NCI-H2081 treated with DMSO at 0.1 percent for 48 hours (cell line): ENCODE measurements at regions not wholly inside any gene's neighbourhood (a gene's known extent, or its start where the extent isn't known, plus 50 kb on each side); places are given as distances from the start of the nearest gene placed in this dataset.
"Not testable (repeated sequence)": the region's sequence is repeated elsewhere in the genome, so short reads cannot be mapped to it uniquely, and the experiment has no call there.

Experiments used
- DNase-seq: peaks from one replicate; lab custom pipeline; 2025; lab: John Stamatoyannopoulos, UW

GRCh38 chr14:35174342-35174741 is 52.0 kb downstream of the PRORP start:
- no peak for DNase-seq

- DNase-seq, result no peak
Observed at GRCh38 chr14:35180179-35180578, 57.8 kb downstream of the PRORP start.

DNA sequence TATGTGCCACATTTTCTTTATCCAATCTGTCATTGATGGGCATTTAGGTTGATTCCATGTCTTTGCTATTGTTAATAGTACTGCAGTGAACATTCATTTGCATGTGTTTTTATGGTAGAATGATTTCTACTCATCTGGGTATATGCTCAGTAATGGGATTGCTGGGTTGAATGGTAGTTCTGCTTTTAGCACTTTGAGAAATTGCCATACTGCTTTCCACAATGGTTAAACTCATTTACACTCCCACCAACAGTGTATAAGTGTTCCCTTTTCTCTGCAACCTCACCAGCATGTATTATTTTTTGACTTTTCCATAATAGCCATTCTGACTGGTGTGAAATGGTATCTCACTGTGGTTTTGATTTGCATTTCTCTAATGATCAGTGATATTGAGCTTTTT is 62.5 kb downstream of the PRORP start:
- DNase-seq, result not testable (repeated sequence)

DNA sequence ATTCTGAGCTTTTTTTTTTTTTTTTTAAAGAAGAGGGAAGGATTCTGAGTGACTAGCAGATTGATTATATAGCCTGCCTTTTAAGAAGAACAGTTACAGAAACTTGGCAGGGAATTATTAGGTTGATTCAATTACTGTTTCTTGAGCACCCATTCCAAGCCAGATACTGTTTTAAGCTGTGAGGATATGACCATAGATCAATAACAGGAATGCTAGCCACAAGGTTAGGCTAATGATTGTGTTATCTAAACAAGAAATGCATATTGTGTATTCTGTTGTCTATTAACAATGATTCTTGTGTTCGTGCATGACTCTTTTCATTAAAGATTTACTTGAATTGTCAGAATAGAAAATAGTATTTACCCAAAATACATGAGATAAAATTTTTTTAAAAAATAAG is 67.1 kb downstream of the PRORP start:
- no peak for DNase-seq

- no peak for DNase-seq
Observed at GRCh38 chr14:35193161-35193560, 70.8 kb downstream of the PRORP start.

DNA sequence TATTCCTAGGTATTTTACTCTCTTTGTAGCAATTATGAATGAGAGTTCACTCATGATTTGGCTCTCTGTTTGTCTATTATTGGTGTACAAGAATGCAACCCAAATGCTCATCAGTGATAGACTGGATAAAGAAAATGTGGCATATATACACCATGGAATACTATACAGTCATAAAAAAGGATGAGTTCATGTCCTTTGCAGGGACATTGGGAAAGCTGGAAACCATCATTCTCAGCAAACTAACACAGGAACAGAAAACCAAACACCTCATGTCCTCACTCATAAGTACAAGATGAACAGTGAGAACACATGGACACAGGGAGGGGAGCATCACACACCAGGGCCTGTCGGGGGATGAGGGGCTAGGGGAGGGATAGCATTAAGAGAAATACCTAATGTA is 71.8 kb downstream of the PRORP start:
- not testable (repeated sequence) for DNase-seq

GRCh38 chr14:35196571-35196970 is 74.2 kb downstream of the PRORP start:
- no peak for DNase-seq

GRCh38 chr14:35197015-35197414 is 74.7 kb downstream of the PRORP start:
- no peak for DNase-seq

DNA sequence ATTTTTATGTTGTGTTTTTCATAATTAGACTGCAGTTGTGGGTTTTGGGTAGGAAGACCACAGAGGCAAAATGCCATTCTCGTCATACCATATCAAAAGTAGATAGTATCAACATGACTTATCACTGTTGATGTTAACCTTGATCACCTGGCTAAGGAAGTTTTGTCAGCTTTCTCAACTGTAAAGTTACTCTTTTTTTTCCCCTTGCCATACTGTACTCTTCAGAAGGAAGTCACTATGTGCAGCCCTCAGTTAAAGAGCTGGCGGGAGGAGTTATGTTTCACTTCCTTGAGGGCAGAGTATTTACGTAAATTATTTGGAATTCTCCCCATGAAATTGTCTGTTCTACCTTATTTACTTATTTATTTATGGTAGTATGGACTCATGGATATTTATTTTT is 78.7 kb downstream of the PRORP start:
- no peak for DNase-seq

- DNase-seq, result no peak
Observed at GRCh38 chr14:35202195-35202594, 79.8 kb downstream of the PRORP start.

DNA sequence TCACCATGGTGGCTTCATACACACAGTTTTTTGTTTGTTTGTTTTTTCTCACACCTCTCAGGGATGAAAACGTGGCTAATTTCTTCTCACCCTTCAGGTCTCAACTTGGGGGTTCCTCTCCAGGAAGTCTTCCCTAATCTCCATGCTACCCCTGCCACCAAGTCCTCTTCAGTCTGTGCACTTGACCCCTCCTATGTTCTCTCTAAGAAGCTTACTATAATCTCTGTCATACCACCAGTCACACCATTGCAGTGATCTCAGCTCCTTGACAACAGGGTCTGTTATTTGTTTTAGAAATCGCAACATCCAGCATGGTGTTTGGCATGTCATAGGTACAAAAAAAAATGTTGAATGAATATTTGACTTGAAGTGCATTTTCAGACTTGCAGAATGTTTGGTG is 83.4 kb downstream of the PRORP start:
- no peak for DNase-seq

GRCh38 chr14:35211067-35211466 is 81.1 kb upstream of the PSMA6 start:
- no peak for DNase-seq

GRCh38 chr14:35212471-35213142 is 79.6 kb upstream of the PSMA6 start:
- DNase-seq, result no peak

- no peak for DNase-seq
Observed at GRCh38 chr14:35213143-35213788, 78.9 kb upstream of the PSMA6 start.

DNA sequence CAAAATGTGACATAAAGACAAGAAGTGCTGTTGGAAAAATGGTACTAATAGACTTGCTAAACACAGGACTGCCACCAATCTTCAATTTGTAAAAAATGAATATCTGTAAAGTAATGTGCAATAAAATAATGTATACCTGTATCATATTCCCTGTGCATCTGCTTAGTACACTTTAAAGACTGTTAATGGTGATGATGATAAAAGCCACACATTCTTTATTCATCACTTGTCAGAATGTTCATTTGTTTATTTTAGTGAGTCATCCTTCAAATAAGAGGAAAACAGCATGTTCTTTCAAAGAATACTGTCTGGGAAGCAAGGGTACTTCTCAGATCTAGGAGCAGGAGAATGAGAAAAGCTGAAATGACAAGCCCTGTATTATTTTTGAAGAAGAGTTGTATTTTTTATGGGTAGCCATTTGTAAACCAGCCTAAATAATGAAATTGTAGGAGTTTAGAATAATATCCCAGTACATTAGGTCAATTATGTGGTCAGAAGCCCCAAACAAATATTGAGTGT is 78.3 kb upstream of the PSMA6 start:
- no peak for DNase-seq

GRCh38 chr14:35214402-35214801 is 77.8 kb upstream of the PSMA6 start:
- DNase-seq, result not testable (repeated sequence)

DNA sequence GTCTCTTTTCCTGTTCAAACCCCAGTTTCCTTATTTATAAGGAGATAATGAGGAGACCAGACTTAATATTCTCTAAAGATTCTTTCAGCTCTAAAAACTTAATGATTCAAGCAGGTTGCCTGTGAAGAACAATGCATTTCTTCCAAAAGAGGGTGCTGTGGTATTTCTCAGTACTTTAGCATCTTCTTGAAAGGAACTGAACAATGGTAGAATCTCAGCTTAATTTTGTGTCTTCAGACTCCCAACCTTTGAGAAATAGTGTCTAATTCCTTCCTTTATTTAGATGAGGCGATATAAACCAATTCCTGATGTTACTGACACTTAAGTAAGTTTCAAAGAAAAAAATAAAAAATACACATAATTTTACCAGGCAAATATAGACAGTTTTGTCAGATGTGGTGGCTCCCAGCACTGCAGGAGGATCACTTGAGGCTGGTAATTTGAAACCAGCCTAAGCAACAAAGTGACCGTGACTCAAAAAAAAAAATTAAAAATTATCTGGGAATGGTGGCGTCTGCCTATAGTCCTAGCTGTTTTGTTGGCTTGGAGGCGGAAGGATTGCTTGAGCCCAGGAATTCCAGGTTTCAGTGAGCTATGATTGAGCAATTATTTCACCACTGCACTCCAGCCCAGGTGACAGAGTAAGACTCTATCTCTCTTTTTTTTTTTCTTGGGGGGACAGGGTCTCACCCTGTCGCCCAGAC is 76.9 kb upstream of the PSMA6 start:
- no peak for DNase-seq

DNA sequence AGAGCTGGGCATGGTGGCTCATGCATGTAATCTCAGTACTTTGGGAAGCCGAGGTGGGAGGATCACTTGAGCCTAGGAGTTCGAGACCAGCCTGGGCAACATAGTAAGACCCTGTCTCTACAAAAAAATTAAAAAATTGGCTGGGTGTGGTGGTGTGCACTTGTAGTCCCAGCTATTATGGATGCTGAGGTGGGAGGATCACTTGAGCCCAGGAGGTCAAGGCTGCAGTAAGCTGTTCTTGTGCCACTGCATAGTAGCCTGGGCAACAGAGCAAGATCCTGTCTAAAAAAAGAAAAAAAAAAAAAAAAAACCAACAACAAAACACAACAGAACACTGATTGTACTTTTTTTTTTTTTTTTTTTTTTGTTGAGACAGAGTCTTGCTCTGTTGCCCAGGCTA is 74.0 kb upstream of the PSMA6 start:
- DNase-seq, result not testable (repeated sequence)

DNA sequence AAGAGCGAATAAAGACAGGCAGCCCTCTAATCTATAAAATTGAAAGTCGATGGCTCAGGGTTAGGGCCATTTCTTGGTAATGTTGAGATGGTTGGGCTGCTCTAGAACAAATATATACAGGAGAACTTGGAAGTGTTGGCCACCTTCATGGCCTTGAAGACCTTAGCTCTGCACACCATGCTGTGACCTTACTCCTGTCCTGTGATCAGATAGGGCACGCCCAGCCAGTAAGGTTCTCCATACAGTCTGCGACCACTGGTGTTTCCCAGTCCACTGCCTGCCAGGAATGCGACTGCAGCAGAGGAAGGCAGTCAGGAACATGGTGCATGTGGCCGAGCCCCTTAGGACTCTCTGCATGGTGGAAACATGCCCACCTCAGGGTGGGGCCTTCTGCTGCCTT is 73.2 kb upstream of the PSMA6 start:
- DNase-seq, result no peak

GRCh38 chr14:35220027-35220676 is 72.0 kb upstream of the PSMA6 start:
- DNase-seq, result no peak

GRCh38 chr14:35220920-35221319 is 71.3 kb upstream of the PSMA6 start:
- no peak for DNase-seq

GRCh38 chr14:35221462-35221861 is 70.7 kb upstream of the PSMA6 start:
- DNase-seq, result no peak

DNA sequence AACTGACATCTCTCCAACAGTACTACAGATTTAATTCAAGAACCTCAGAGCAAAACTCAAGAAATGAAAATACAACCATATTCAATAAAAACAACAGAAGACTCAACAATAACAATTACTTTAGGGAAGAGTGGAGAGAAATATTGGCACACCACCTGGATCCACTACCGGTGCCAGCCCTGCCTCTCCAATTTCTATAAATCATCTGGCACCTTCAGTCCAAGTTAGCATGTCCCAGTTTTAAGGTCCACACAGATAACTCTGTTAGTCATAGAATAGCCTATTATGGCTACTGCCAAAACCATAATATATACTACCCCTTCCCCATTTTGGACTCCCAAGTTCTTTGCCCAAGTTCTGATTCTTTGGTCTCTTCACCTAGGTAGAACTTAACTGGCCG is 69.9 kb upstream of the PSMA6 start:
- DNase-seq, result no peak
